IMR-90 (cell line): ENCODE measurements at regions not wholly inside any gene's neighbourhood (a gene's known extent, or its start where the extent isn't known, plus 50 kb on each side); places are given as distances from the start of the nearest gene placed in this dataset.

Experiments used
- ATAC-seq: fragments of 200-7000 bp; cut with Tn5 transposase; 2 replicates; pipeline ENCODE4 v1.9.1; 2020; ENCODE audit warnings: low read depth, mild to moderate bottlenecking, moderate library complexity
- BruUV-seq: library from RNA; stranded (reverse); fragments of 400-500 nt; replicated peaks from 2 replicates; lab custom pipeline; 2021; lab: Mats Ljungman, UMichigan
- CTCF ChIA-PET: fragments of 300-600 bp; formaldehyde crosslinking; extraction: SDS; loops from one replicate; lab custom pipeline; 2021; ENCODE audit warnings: antibody characterized with exemption; lab: Yijun Ruan, JAX
- POLR2A ChIA-PET: fragments of 300-600 bp; sonication (Branson Sonifier 250); formaldehyde crosslinking; loops from one replicate; lab custom pipeline; 2022; ENCODE audit warnings: antibody characterized with exemption; ENCODE audit not compliant: unreplicated experiment; lab: Charles Lee
- DNase-seq: peaks from one replicate; pipeline ENCODE4 v3.0.0; 2013
- H2AFZ ChIP-seq: replicated peaks from 2 replicates; pipeline ENCODE3; 2013; ENCODE audit warnings: low read length, mild to moderate bottlenecking; ENCODE audit not compliant: poor library complexity
- H2AK5ac ChIP-seq: 2 replicates; pipeline ENCODE4 v1.6.1; 2013; ENCODE audit warnings: low read depth, low read length, inconsistent platforms
- H2AK9ac ChIP-seq: replicated peaks from 2 replicates; pipeline ENCODE3; 2013; ENCODE audit warnings: mild to moderate bottlenecking, low read depth, low read length, moderate library complexity; ENCODE audit not compliant: poor library complexity
- H2BK120ac ChIP-seq: 2 replicates; pipeline ENCODE4 v1.6.1; 2013; ENCODE audit warnings: low read depth, low read length, inconsistent platforms
- H2BK15ac ChIP-seq: 3 replicates; pipeline ENCODE4 v1.6.1; 2013; ENCODE audit warnings: low read depth, low read length, inconsistent platforms
- H2BK20ac ChIP-seq: 2 replicates; pipeline ENCODE4 v1.6.1; 2013; ENCODE audit warnings: low read depth, mild to moderate bottlenecking, inconsistent platforms, low read length, moderate library complexity
- H2BK5ac ChIP-seq: 2 replicates; pipeline ENCODE4 v1.6.1; 2013; ENCODE audit warnings: mild to moderate bottlenecking, low read depth, low read length, inconsistent platforms; ENCODE audit not compliant: poor library complexity, severe bottlenecking
- H3K14ac ChIP-seq: replicated peaks from 2 replicates; pipeline ENCODE4 v1.6.1; 2013; ENCODE audit warnings: low read depth, low read length, inconsistent platforms
- H3K18ac ChIP-seq: 2 replicates; pipeline ENCODE4 v1.6.1; 2013; ENCODE audit warnings: low read depth, low read length, control low read depth
- H3K23ac ChIP-seq: 2 replicates; pipeline ENCODE4 v1.6.1; 2013; ENCODE audit warnings: low read depth, low read length, inconsistent platforms
- H3K27ac ChIP-seq: 2 replicates; pipeline ENCODE4 v1.5.1; 2013; ENCODE audit warnings: mild to moderate bottlenecking, control low read depth, low read length; ENCODE audit not compliant: insufficient read depth
- H3K27me3 ChIP-seq: 2 replicates; pipeline ENCODE4 v1.6.1; 2013; ENCODE audit warnings: low read length; ENCODE audit not compliant: control insufficient read depth, insufficient read depth
- H3K36me3 ChIP-seq: 2 replicates; pipeline ENCODE4 v1.6.1; 2013; ENCODE audit warnings: low read length, mixed read lengths; ENCODE audit not compliant: control insufficient read depth, insufficient read depth
- H3K4ac ChIP-seq: 2 replicates; pipeline ENCODE4 v1.6.1; 2013; ENCODE audit warnings: low read depth, low read length, inconsistent platforms
- H3K4me1 ChIP-seq: 2 replicates; pipeline ENCODE4 v1.6.1; 2013; ENCODE audit warnings: low read length, mixed read lengths; ENCODE audit not compliant: control insufficient read depth, insufficient read depth
- H3K4me2 ChIP-seq: 2 replicates; pipeline ENCODE4 v1.6.1; 2013; ENCODE audit warnings: low read depth, mild to moderate bottlenecking, control low read depth, low read length, moderate library complexity
- H3K4me3 ChIP-seq: 2 replicates; pipeline ENCODE4 v1.5.1; 2013; ENCODE audit warnings: low read depth, mild to moderate bottlenecking, control low read depth, low read length, moderate library complexity; ENCODE audit not compliant: insufficient read depth
- H3K56ac ChIP-seq: 2 replicates; pipeline ENCODE4 v1.6.1; 2013; ENCODE audit warnings: low read length, inconsistent platforms; ENCODE audit not compliant: insufficient read depth; ENCODE audit errors: extremely low read depth
- H3K79me1 ChIP-seq, 2 experiments: 2 replicates each; pipeline ENCODE4 v1.6.1; 2013; ENCODE audit warnings: low read length in 2 of 2, inconsistent platforms in 1 of 2, low read depth in 1 of 2
- H3K9ac ChIP-seq: 2 replicates; pipeline ENCODE4 v1.6.1; 2013; ENCODE audit warnings: low read depth, low read length, control low read depth
- H3K9me1 ChIP-seq: 2 replicates; pipeline ENCODE4 v1.6.1; 2013; ENCODE audit warnings: low read length, inconsistent platforms; ENCODE audit not compliant: insufficient read depth
- H3K9me3 ChIP-seq: 2 replicates; pipeline ENCODE4 v1.6.1; 2013; ENCODE audit warnings: low read length; ENCODE audit not compliant: control insufficient read depth, insufficient read depth
- H4K20me1 ChIP-seq: 2 replicates; pipeline ENCODE4 v1.6.1; 2013; ENCODE audit warnings: low read length, inconsistent platforms; ENCODE audit not compliant: insufficient read depth
- H4K5ac ChIP-seq: 2 replicates; pipeline ENCODE4 v1.6.1; 2013; ENCODE audit warnings: mild to moderate bottlenecking, low read depth, low read length, control low read depth
- H4K8ac ChIP-seq, 2 experiments: 2 replicates each; pipeline ENCODE4 v1.6.1; 2013; ENCODE audit warnings: low read depth in 2 of 2, low read length in 2 of 2, control low read depth in 1 of 2, inconsistent platforms in 1 of 2
- H4K91ac ChIP-seq: 2 replicates; pipeline ENCODE4 v1.6.1; 2013; ENCODE audit warnings: low read depth, low read length, inconsistent platforms; ENCODE audit not compliant: insufficient read depth
- BHLHE40 ChIP-seq: fragments of 150-350 bp; IDR thresholded peaks from 2 replicates; pipeline ENCODE4 v1.6.1; 2016; ENCODE audit warnings: mild to moderate bottlenecking, low read depth, low read length
- CEBPB ChIP-seq: IDR thresholded peaks from 2 replicates; pipeline ENCODE4 v1.6.1; 2012; ENCODE audit warnings: low read depth, low read length, improper control_type of control experiment
- CHD1 ChIP-seq: IDR thresholded peaks from 2 replicates; pipeline ENCODE4 v1.6.1; 2012; ENCODE audit warnings: low read depth, low read length, improper control_type of control experiment
- CTCF ChIP-seq: conservative IDR thresholded peaks from 2 replicates; pipeline ENCODE4 v1.5.1; 2012; ENCODE audit warnings: mild to moderate bottlenecking, low read depth, low read length, improper control_type of control experiment
- ELK1 ChIP-seq: fragments of 150-350 bp; IDR thresholded peaks from 2 replicates; pipeline ENCODE4 v1.6.1; 2016; ENCODE audit warnings: low read depth, mild to moderate bottlenecking, low read length, moderate library complexity, borderline replicate concordance
- FOS ChIP-seq: fragments of 150-350 bp; IDR thresholded peaks from 2 replicates; pipeline ENCODE4 v1.6.1; 2016; ENCODE audit warnings: low read depth, low read length
- MAFK ChIP-seq: IDR thresholded peaks from 2 replicates; pipeline ENCODE4 v1.6.1; 2012; ENCODE audit warnings: low read depth, low read length, improper control_type of control experiment
- MXI1 ChIP-seq: IDR thresholded peaks from 2 replicates; pipeline ENCODE4 v1.6.1; 2012; ENCODE audit warnings: low read depth, mild to moderate bottlenecking, low read length, moderate library complexity, borderline replicate concordance
- NFE2L2 ChIP-seq: fragments of 150-350 bp; IDR thresholded peaks from 2 replicates; pipeline ENCODE4 v1.6.1; 2016; ENCODE audit warnings: low read depth, mild to moderate bottlenecking, low read length
- POLR2A ChIP-seq: IDR thresholded peaks from 2 replicates; pipeline ENCODE4 v1.6.1; 2012; ENCODE audit warnings: mild to moderate bottlenecking, low read depth, low read length
- RAD21 ChIP-seq: IDR thresholded peaks from 2 replicates; pipeline ENCODE4 v1.6.1; 2012; ENCODE audit warnings: low read length, improper control_type of control experiment
- RCOR1 ChIP-seq: IDR thresholded peaks from 2 replicates; pipeline ENCODE4 v1.6.1; 2012; ENCODE audit warnings: mild to moderate bottlenecking, low read length, improper control_type of control experiment; ENCODE audit not compliant: insufficient replicate concordance
- RFX5 ChIP-seq: IDR thresholded peaks from 2 replicates; pipeline ENCODE4 v1.8.0; 2012; ENCODE audit warnings: low read depth, mild to moderate bottlenecking, low read length, moderate library complexity
- SMC3 ChIP-seq: fragments of 150-350 bp; IDR thresholded peaks from 2 replicates; pipeline ENCODE4 v1.6.1; 2016; ENCODE audit warnings: low read depth, mild to moderate bottlenecking, antibody characterized with exemption, low read length, moderate library complexity
- USF2 ChIP-seq: fragments of 150-350 bp; IDR thresholded peaks from 2 replicates; pipeline ENCODE4 v1.6.1; 2017; ENCODE audit warnings: mild to moderate bottlenecking, antibody characterized with exemption, low read length, low read depth
- WGBS, 2 experiments: methylation state at CpG; one replicate each; pipeline versions ENCODE4 v1.1.5 to v1.1.7; 2013; ENCODE audit warnings: missing lambda C conversion rate in 2 of 2; ENCODE audit not compliant: insufficient read length in 1 of 2; ENCODE audit errors: extremely low coverage in 2 of 2; 5-methylcytosine and 5-hydroxymethylcytosine counted together
- dilution Hi-C: fragments of 300-500 bp; cut with HindIII; formaldehyde crosslinking; loops from one replicate; pipeline ENCODE4 v1.14.3; 2018; ENCODE audit warnings: low sequenced_read_pairs; ENCODE audit not compliant: unreplicated experiment
- in situ Hi-C: fragments of 300-500 bp; cut with MboI; formaldehyde crosslinking; loops from 3 replicates; pipeline ENCODE4 v1.14.3; 2019; ENCODE audit warnings: low sequenced_read_pairs, inconsistent platforms, mixed read lengths
- intact Hi-C: fragments of 100-400 bp; cut with micrococcal nuclease; formaldehyde crosslinking; loops from 2 replicates; pipeline ENCODE4 v1.10.0; 2022

GRCh38 chr5:166166071-166166470, 2125.4 kb upstream of the WWC1 start:
- DNase-seq (no peak), ATAC-seq (no peak)
- no peak overlapping the region for H2BK20ac ChIP-seq
- no peaks in the 10 kb centered on the region for H3K4me1 ChIP-seq
- H4K5ac ChIP-seq: no peak overlapping the region
- no peak overlapping the region for H2BK120ac ChIP-seq
- H2AK5ac ChIP-seq: no peak overlapping the region
- intact Hi-C loops (no loop called here), dilution Hi-C loops (no loop called here), in situ Hi-C loops (no loop called here)
- H2AK9ac ChIP-seq: no peak overlapping the region
- no peak overlapping the region for H4K8ac ChIP-seq
- 0 out of 2 replicates have a peak, but pooled peaks cover 3% of the 10 kb centered on the region for H3K9me3 ChIP-seq
- no peaks in the 10 kb centered on the region for H3K36me3 ChIP-seq
- H3K4me2 ChIP-seq: no peak overlapping the region
- no peaks in the 10 kb centered on the region for H3K9me1 ChIP-seq
- no peak overlapping the region for H3K56ac ChIP-seq
- H3K4ac ChIP-seq: no peak overlapping the region
- H4K20me1 ChIP-seq: no peaks in the 10 kb centered on the region
- ChIA-PET POLR2A (no interaction called here), CTCF (no interaction called here)
- no peak overlapping the region for H3K4me3 ChIP-seq
- no peak overlapping the region for H3K27ac ChIP-seq
- no TSS peak for BruUV-seq
- 13% methylated on average over 1 of the region's 5 CpGs; no CpG with 5 or more reads in 1 of the 2 experiments for WGBS, 2 experiments
- no peak overlapping the region for H2BK5ac ChIP-seq
- no peak overlapping the region for H2BK15ac ChIP-seq
- H3K18ac ChIP-seq: no peak overlapping the region
- no peak overlapping the region for H2AFZ ChIP-seq
- H4K91ac ChIP-seq: no peak overlapping the region
- no peaks in the 10 kb centered on the region for H3K79me1 ChIP-seq
- no peak overlapping the region for H3K14ac ChIP-seq
- H3K9ac ChIP-seq: no peak overlapping the region
- TF ChIP-seq SMC3: no peak
- no peak for TF ChIP-seq FOS
- TF ChIP-seq CHD1: no peak
- TF ChIP-seq CTCF: no peak
- TF ChIP-seq RAD21: no peak
- TF ChIP-seq MXI1: no peak
- no peak for TF ChIP-seq MAFK
- TF ChIP-seq NFE2L2: no peak
- no peak for TF ChIP-seq BHLHE40
- TF ChIP-seq USF2: no peak
- TF ChIP-seq ELK1: no peak
- no peak for TF ChIP-seq CEBPB
- no peak for TF ChIP-seq RCOR1
- TF ChIP-seq POLR2A: no peak
- no peak for TF ChIP-seq RFX5
- no peak overlapping the region for H3K23ac ChIP-seq
- H3K27me3 ChIP-seq: no peaks in the 10 kb centered on the region
